HCT116 (cell line): ENCODE measurements at regions not wholly inside any gene's neighbourhood (a gene's known extent, or its start where the extent isn't known, plus 50 kb on each side); places are given as distances from the start of the nearest gene placed in this dataset.

ENCODE experiments used
- ATAC-seq: fragments of 200-7000 bp; cut with Tn5 transposase; 2 replicates; pipeline ENCODE4 v1.9.1; 2020; ENCODE audit warnings: mild to moderate bottlenecking, moderate library complexity
- BruUV-seq: library from RNA; stranded (reverse); fragments of 400-500 nt; replicated peaks from 2 replicates; lab custom pipeline; 2021; lab: Mats Ljungman, UMichigan
- CTCF ChIA-PET: fragments of 300-600 bp; sonication (Branson Sonifier 250); formaldehyde crosslinking; loops from one replicate; lab custom pipeline; 2021; ENCODE audit warnings: antibody characterized with exemption; lab: Charles Lee
- POLR2A ChIA-PET: fragments of 300-600, 350-600 bp; sonication (Branson Sonifier 250); formaldehyde crosslinking; loops from one replicate; lab custom pipeline; 2021; ENCODE audit warnings: antibody characterized with exemption; lab: Charles Lee
- RAD21 ChIA-PET, 2 experiments: fragments of 300-600 bp; sonication (Branson Sonifier 250); formaldehyde crosslinking; loops; one replicate each; lab custom pipeline; 2023; ENCODE audit warnings: low total read pairs in 2 of 2; ENCODE audit not compliant: uncharacterized antibody in 2 of 2, unreplicated experiment in 2 of 2, low non-redundant PET in 1 of 2; lab: Charles Lee
- DNase-seq: peaks from one replicate; pipeline ENCODE4 v3.0.0-alpha.2; 2010; ENCODE audit warnings: low read depth, low spot score
- H2AFZ ChIP-seq: fragments of 200-600 bp; shearing (Covaris generic), sonication (generic); 2 replicates; pipeline ENCODE4 v1.6.1; 2017; ENCODE audit warnings: low read depth, mixed run types, mixed read lengths, antibody characterized with exemption, low read length; ENCODE audit not compliant: poor library complexity, severe bottlenecking
- H3K27ac ChIP-seq: 2 replicates; pipeline ENCODE4 v1.5.1; 2012; ENCODE audit warnings: low read depth, low read length
- H3K27me3 ChIP-seq: fragments of 200-600 bp; sonication (generic); 2 replicates; pipeline ENCODE4 v1.6.1; 2016; ENCODE audit warnings: mixed run types, low read length, mixed read lengths; ENCODE audit not compliant: insufficient read depth
- H3K36me3 ChIP-seq, 2 experiments: fragments of 200-500 bp in 1 of 2; fragments of 200-600 bp in 1 of 2; sonication (Bioruptor generic) in 1 of 2; sonication (generic) in 1 of 2; 2 replicates each; pipeline versions ENCODE4 v1.5.1 to v1.6.1; 2014 to 2016; ENCODE audit warnings: low read length in 2 of 2, inconsistent platforms in 1 of 2, mixed read lengths in 1 of 2, mixed run types in 1 of 2; ENCODE audit not compliant: insufficient read depth in 2 of 2, control insufficient read depth in 1 of 2
- H3K4me1 ChIP-seq, 2 experiments: fragments of 200-600 bp in 1 of 2; sonication (generic) in 1 of 2; 2 replicates each; pipeline versions ENCODE4 v1.5.1 to v1.6.1; 2012 to 2017; ENCODE audit warnings: low read length in 2 of 2, inconsistent platforms in 1 of 2, mild to moderate bottlenecking in 1 of 2, mixed read lengths in 1 of 2, mixed run types in 1 of 2, moderate library complexity in 1 of 2; ENCODE audit not compliant: insufficient read depth in 2 of 2, control insufficient read depth in 1 of 2
- H3K4me2 ChIP-seq: fragments of 200-600 bp; sonication (generic); 2 replicates; pipeline ENCODE4 v1.6.1; 2017; ENCODE audit warnings: mixed run types, low read length, mixed read lengths
- H3K4me3 ChIP-seq, 2 experiments: fragments of 200-600 bp in 1 of 2; sonication (generic) in 1 of 2; replicated peaks in 1 of 2; 2 replicates each; pipeline ENCODE4 v1.5.1; 2011 to 2016; ENCODE audit warnings: low read length in 2 of 2, control low read depth in 1 of 2, low read depth in 1 of 2, mild to moderate bottlenecking in 1 of 2, mixed read lengths in 1 of 2, mixed run types in 1 of 2
- H3K79me2 ChIP-seq: fragments of 200-600 bp; sonication (generic); 2 replicates; pipeline ENCODE4 v1.6.1; 2017; ENCODE audit warnings: mild to moderate bottlenecking, mixed run types, low read length, moderate library complexity, mixed read lengths; ENCODE audit not compliant: insufficient read depth
- H3K9ac ChIP-seq: fragments of 200-600 bp; sonication (generic); 2 replicates; pipeline ENCODE4 v1.6.1; 2016; ENCODE audit warnings: low read length, mixed read lengths
- H3K9me2 ChIP-seq: fragments of 200-600 bp; sonication (generic), shearing (Covaris generic); 2 replicates; pipeline ENCODE4 v1.6.1; 2017; ENCODE audit warnings: mixed run types, mild to moderate bottlenecking, moderate library complexity; ENCODE audit not compliant: insufficient read depth
- H3K9me3 ChIP-seq, 2 experiments: fragments of 200-500 bp in 1 of 2; fragments of 200-600 bp in 1 of 2; sonication (Bioruptor generic) in 1 of 2; sonication (generic) in 1 of 2; 2 replicates each; pipeline ENCODE4 v1.6.1; 2014 to 2017; ENCODE audit warnings: low read length in 2 of 2, mixed read lengths in 2 of 2, inconsistent platforms in 1 of 2, low read depth in 1 of 2, mild to moderate bottlenecking in 1 of 2, mixed run types in 1 of 2, moderate library complexity in 1 of 2; ENCODE audit not compliant: control insufficient read depth in 1 of 2, insufficient read depth in 1 of 2
- H4K20me1 ChIP-seq: fragments of 200-600 bp; sonication (generic), shearing (Covaris generic); 2 replicates; pipeline ENCODE4 v1.6.1; 2017; ENCODE audit warnings: mixed run types, mild to moderate bottlenecking, moderate library complexity; ENCODE audit not compliant: insufficient read depth
- CBX3 ChIP-seq: IDR thresholded peaks from 2 replicates; pipeline ENCODE4 v1.6.1; 2012; ENCODE audit warnings: low read depth
- EZH2phosphoT487 ChIP-seq: fragments of 200-600 bp; IDR thresholded peaks from 2 replicates; pipeline ENCODE4 v1.6.1; 2018; ENCODE audit warnings: antibody characterized with exemption, borderline replicate concordance
- JUND ChIP-seq: IDR thresholded peaks from 2 replicates; pipeline ENCODE4 v1.6.1; 2012
- SIN3A ChIP-seq: IDR thresholded peaks from 2 replicates; pipeline ENCODE4 v1.6.1; 2012; ENCODE audit warnings: low read depth
- SP1 ChIP-seq: IDR thresholded peaks from 2 replicates; pipeline ENCODE4 v1.6.1; 2012; ENCODE audit warnings: low read depth
- SRF ChIP-seq: IDR thresholded peaks from 2 replicates; pipeline ENCODE4 v1.6.1; 2012; ENCODE audit warnings: low read depth
- TCF7L2 ChIP-seq: IDR thresholded peaks from 2 replicates; pipeline ENCODE4 v1.7.0; 2011; ENCODE audit warnings: borderline replicate concordance, inconsistent platforms; ENCODE audit not compliant: insufficient read depth, insufficient read length; ENCODE audit errors: extremely low read depth
- YY1 ChIP-seq: IDR thresholded peaks from 2 replicates; pipeline ENCODE4 v1.6.1; 2011; ENCODE audit warnings: low read length, low read depth, moderate library complexity, mild to moderate bottlenecking; ENCODE audit not compliant: insufficient replicate concordance; ENCODE audit errors: extremely low read depth
- ZFX ChIP-seq: fragments of 450-650 bp; IDR thresholded peaks from 2 replicates; pipeline ENCODE4 v1.6.1; 2017
- ZNF274 ChIP-seq: fragments of 200-500 bp; sonication (Bioruptor generic); IDR thresholded peaks from 2 replicates; pipeline ENCODE4 v1.6.1; 2014; ENCODE audit warnings: mild to moderate bottlenecking, low read depth, low read length, inconsistent platforms
- intact Hi-C: fragments of 100-400 bp; cut with micrococcal nuclease; formaldehyde crosslinking; loops from 2 replicates; pipeline ENCODE4 v1.10.0; 2022
- TF ChIP-seq, protein P1 (sequence below): IDR thresholded peaks from 2 replicates; pipeline ENCODE4 v1.6.1; 2012
- TF ChIP-seq, protein P2 (sequence below): IDR thresholded peaks from 2 replicates; pipeline ENCODE4 v1.6.1; 2012; ENCODE audit warnings: low read depth
- TF ChIP-seq, protein P3 (sequence below): IDR thresholded peaks from 2 replicates; pipeline ENCODE4 v1.6.1; 2011; ENCODE audit warnings: mild to moderate bottlenecking, low read length, moderate library complexity; ENCODE audit not compliant: insufficient replicate concordance; ENCODE audit errors: extremely low read depth

DNA sequence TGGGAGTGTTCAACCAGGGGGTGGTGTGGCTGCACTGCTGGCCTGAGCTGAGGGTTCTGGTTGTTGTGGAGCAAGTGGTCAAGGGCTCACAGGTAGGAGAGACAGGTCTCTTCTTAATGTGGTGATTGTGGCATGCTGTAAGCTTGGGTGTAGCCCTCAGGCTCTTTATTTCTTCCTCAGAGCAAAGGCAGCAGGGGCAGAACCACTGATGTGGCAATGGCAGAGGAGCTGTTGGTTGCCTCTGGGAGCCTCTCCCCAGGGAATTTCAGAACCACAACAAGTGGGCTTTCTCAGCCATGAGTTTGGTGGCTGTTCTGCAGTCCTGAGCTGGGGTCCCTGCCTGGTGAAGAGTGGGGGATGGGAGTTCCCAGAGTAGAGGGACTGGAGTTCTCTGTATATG is 1017.2 kb downstream of the SH3BGRL start:
- ChIA-PET POLR2A (no interaction called here), CTCF (no interaction called here), RAD21 (no interaction called here)
- H3K36me3 ChIP-seq: no peaks in the 10 kb centered on the region
- ATAC-seq: no peak
- H3K4me1 ChIP-seq: no peaks in the 10 kb centered on the region
- no peaks in the 10 kb centered on the region for H3K9me2 ChIP-seq
- no peaks in the 10 kb centered on the region for H3K27me3 ChIP-seq
- intact Hi-C loops: no loop called here
- H2AFZ ChIP-seq: no peak overlapping the region
- H4K20me1 ChIP-seq: no peaks in the 10 kb centered on the region
- no peak overlapping the region for H3K4me3 ChIP-seq
- H3K27ac ChIP-seq: no peak overlapping the region
- H3K9ac ChIP-seq: no peak overlapping the region
- H3K79me2 ChIP-seq: no peaks in the 10 kb centered on the region
- no peaks in the 10 kb centered on the region for H3K9me3 ChIP-seq
- TF ChIP-seq SIN3A (no peak), ZNF274 (no peak), ZFX (no peak), EZH2phosphoT487 (no peak), JUND (no peak), YY1 (no peak), TCF7L2 (no peak), SP1 (no peak), SRF (no peak), CBX3 (no peak)
- TF ChIP-seq, protein P1, sequence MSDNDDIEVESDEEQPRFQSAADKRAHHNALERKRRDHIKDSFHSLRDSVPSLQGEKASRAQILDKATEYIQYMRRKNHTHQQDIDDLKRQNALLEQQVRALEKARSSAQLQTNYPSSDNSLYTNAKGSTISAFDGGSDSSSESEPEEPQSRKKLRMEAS: no peak
- TF ChIP-seq, protein P2, sequence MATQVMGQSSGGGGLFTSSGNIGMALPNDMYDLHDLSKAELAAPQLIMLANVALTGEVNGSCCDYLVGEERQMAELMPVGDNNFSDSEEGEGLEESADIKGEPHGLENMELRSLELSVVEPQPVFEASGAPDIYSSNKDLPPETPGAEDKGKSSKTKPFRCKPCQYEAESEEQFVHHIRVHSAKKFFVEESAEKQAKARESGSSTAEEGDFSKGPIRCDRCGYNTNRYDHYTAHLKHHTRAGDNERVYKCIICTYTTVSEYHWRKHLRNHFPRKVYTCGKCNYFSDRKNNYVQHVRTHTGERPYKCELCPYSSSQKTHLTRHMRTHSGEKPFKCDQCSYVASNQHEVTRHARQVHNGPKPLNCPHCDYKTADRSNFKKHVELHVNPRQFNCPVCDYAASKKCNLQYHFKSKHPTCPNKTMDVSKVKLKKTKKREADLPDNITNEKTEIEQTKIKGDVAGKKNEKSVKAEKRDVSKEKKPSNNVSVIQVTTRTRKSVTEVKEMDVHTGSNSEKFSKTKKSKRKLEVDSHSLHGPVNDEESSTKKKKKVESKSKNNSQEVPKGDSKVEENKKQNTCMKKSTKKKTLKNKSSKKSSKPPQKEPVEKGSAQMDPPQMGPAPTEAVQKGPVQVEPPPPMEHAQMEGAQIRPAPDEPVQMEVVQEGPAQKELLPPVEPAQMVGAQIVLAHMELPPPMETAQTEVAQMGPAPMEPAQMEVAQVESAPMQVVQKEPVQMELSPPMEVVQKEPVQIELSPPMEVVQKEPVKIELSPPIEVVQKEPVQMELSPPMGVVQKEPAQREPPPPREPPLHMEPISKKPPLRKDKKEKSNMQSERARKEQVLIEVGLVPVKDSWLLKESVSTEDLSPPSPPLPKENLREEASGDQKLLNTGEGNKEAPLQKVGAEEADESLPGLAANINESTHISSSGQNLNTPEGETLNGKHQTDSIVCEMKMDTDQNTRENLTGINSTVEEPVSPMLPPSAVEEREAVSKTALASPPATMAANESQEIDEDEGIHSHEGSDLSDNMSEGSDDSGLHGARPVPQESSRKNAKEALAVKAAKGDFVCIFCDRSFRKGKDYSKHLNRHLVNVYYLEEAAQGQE: no peak
- TF ChIP-seq, protein P3, sequence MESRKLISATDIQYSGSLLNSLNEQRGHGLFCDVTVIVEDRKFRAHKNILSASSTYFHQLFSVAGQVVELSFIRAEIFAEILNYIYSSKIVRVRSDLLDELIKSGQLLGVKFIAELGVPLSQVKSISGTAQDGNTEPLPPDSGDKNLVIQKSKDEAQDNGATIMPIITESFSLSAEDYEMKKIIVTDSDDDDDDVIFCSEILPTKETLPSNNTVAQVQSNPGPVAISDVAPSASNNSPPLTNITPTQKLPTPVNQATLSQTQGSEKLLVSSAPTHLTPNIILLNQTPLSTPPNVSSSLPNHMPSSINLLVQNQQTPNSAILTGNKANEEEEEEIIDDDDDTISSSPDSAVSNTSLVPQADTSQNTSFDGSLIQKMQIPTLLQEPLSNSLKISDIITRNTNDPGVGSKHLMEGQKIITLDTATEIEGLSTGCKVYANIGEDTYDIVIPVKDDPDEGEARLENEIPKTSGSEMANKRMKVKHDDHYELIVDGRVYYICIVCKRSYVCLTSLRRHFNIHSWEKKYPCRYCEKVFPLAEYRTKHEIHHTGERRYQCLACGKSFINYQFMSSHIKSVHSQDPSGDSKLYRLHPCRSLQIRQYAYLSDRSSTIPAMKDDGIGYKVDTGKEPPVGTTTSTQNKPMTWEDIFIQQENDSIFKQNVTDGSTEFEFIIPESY: no peak
- DNase-seq: no peak
- no TSS peak for BruUV-seq
- no peak overlapping the region for H3K4me2 ChIP-seq
